Loucy (cell line): ENCODE measurements at regions not wholly inside any gene's neighbourhood (a gene's known extent, or its start where the extent isn't known, plus 50 kb on each side); places are given as distances from the start of the nearest gene placed in this dataset.

Experiments used
- H2AFZ ChIP-seq: fragments of 200-600 bp; sonication (generic); 2 replicates; pipeline ENCODE4 v1.6.0; 2016; ENCODE audit warnings: antibody characterized with exemption, mild to moderate bottlenecking, low read length, moderate library complexity
- H3F3A ChIP-seq: fragments of 200-600 bp; 2 replicates; pipeline ENCODE4 v1.6.0; 2016; ENCODE audit warnings: antibody characterized with exemption, low read depth, mild to moderate bottlenecking
- H3K27me3 ChIP-seq: fragments of 200-600 bp; sonication (generic); 2 replicates; pipeline ENCODE4 v1.6.1; 2014; ENCODE audit warnings: low read length, mild to moderate bottlenecking; ENCODE audit not compliant: insufficient read depth, poor library complexity, severe bottlenecking
- H3K36me3 ChIP-seq: fragments of 200-600 bp; sonication (generic); 2 replicates; pipeline ENCODE4 v1.6.1; 2016; ENCODE audit warnings: low read length; ENCODE audit not compliant: insufficient read depth
- H3K4me1 ChIP-seq: fragments of 200-600 bp; sonication (generic); 2 replicates; pipeline ENCODE4 v1.5.1; 2014; ENCODE audit warnings: low read length, mild to moderate bottlenecking; ENCODE audit not compliant: insufficient read depth, poor library complexity, severe bottlenecking
- H3K4me2 ChIP-seq: fragments of 200-600 bp; sonication (generic); 2 replicates; pipeline ENCODE4 v1.6.0; 2014; ENCODE audit warnings: antibody characterized with exemption, low read length, low read depth, mild to moderate bottlenecking; ENCODE audit not compliant: poor library complexity, severe bottlenecking
- H3K4me3 ChIP-seq: fragments of 200-600 bp; sonication (generic); 2 replicates; pipeline ENCODE4 v1.5.1; 2014; ENCODE audit warnings: low read length, mild to moderate bottlenecking, mixed read lengths; ENCODE audit not compliant: poor library complexity, severe bottlenecking
- H3K79me2 ChIP-seq: fragments of 200-600 bp; sonication (generic); 2 replicates; pipeline ENCODE4 v1.6.1; 2014; ENCODE audit warnings: low read length; ENCODE audit not compliant: insufficient read depth
- H3K9ac ChIP-seq: fragments of 200-600 bp; sonication (generic); 2 replicates; pipeline ENCODE4 v1.6.0; 2014; ENCODE audit warnings: mild to moderate bottlenecking, low read depth, low read length, moderate library complexity; ENCODE audit not compliant: poor library complexity, severe bottlenecking
- H3K9me2 ChIP-seq: fragments of 200-600 bp; sonication (generic); replicated peaks from 2 replicates; pipeline ENCODE4 v1.6.1; 2016; ENCODE audit warnings: low read depth, low read length, mixed read lengths
- H3K9me3 ChIP-seq: fragments of 200-600 bp; sonication (generic); 2 replicates; pipeline ENCODE4 v1.6.1; 2014; ENCODE audit warnings: mild to moderate bottlenecking, antibody characterized with exemption, low read length, low read depth; ENCODE audit not compliant: insufficient read depth
- H4K20me1 ChIP-seq: fragments of 200-600 bp; sonication (generic); 2 replicates; pipeline ENCODE4 v1.6.0; 2014; ENCODE audit warnings: antibody characterized with exemption, low read length, mild to moderate bottlenecking; ENCODE audit not compliant: insufficient read depth, poor library complexity, severe bottlenecking
- CTCF ChIP-seq: fragments of 200-600 bp; sonication (generic); conservative IDR thresholded peaks from 2 replicates; pipeline ENCODE4 v1.5.1; 2014; ENCODE audit warnings: mild to moderate bottlenecking, antibody characterized with exemption, low read length
- EZH2phosphoT487 ChIP-seq: fragments of 200-600 bp; IDR thresholded peaks from 2 replicates; pipeline ENCODE4 v1.6.1; 2018; ENCODE audit warnings: antibody characterized with exemption, mild to moderate bottlenecking, moderate library complexity, borderline replicate concordance

- no peaks in the 10 kb centered on the region for H3K4me1 ChIP-seq
- H3K36me3 ChIP-seq, result no peaks in the 10 kb centered on the region
- no peaks in the 10 kb centered on the region for H3K79me2 ChIP-seq
- TF ChIP-seq CTCF (no peak), EZH2phosphoT487 (no peak)
- no peaks in the 10 kb centered on the region for H4K20me1 ChIP-seq
- H3K9me3 ChIP-seq, result no peaks in the 10 kb centered on the region
- H3K27me3 ChIP-seq, result no peaks in the 10 kb centered on the region
- H3K9ac ChIP-seq, result no peak overlapping the region
- no peak overlapping the region for H3K4me2 ChIP-seq
- H2AFZ ChIP-seq, result no peak overlapping the region
- no peaks in the 10 kb centered on the region for H3K9me2 ChIP-seq
- H3F3A ChIP-seq, result no peaks in the 10 kb centered on the region
- no peak overlapping the region for H3K4me3 ChIP-seq
Observed at GRCh38 chr3:159326998-159327397, 525.1 kb downstream of the MFSD1 start.

- no peaks in the 10 kb centered on the region for H3K27me3 ChIP-seq
- TF ChIP-seq CTCF (no peak), EZH2phosphoT487 (no peak)
- no peak overlapping the region for H2AFZ ChIP-seq
- H4K20me1 ChIP-seq, result no peaks in the 10 kb centered on the region
- H3F3A ChIP-seq, result no peaks in the 10 kb centered on the region
- H3K4me3 ChIP-seq, result no peak overlapping the region
- no peaks in the 10 kb centered on the region for H3K4me1 ChIP-seq
- no peaks in the 10 kb centered on the region for H3K36me3 ChIP-seq
- H3K9ac ChIP-seq, result no peak overlapping the region
- H3K79me2 ChIP-seq, result no peaks in the 10 kb centered on the region
- no peaks in the 10 kb centered on the region for H3K9me3 ChIP-seq
- H3K9me2 ChIP-seq, result no peaks in the 10 kb centered on the region
- no peak overlapping the region for H3K4me2 ChIP-seq
Observed at GRCh38 chr3:159332535-159333099, 530.8 kb downstream of the MFSD1 start.

GRCh38 chr3:159339131-159339530, 537.3 kb downstream of the MFSD1 start:
- Histone ChIP-seq H3K4me2 (no peak overlapping the region), H3K4me3 (no peak overlapping the region), H3K9ac (no peak overlapping the region), H3K9me3 (no peaks in the 10 kb centered on the region; the same call in 1 of the 2 replicates), H3K4me1 (no peaks in the 10 kb centered on the region), H4K20me1 (no peaks in the 10 kb centered on the region), H3K79me2 (no peaks in the 10 kb centered on the region), H3K9me2 (no peaks in the 10 kb centered on the region), H3K27me3 (no peaks in the 10 kb centered on the region), H2AFZ (no peak overlapping the region), H3F3A (no peaks in the 10 kb centered on the region), H3K36me3 (no peaks in the 10 kb centered on the region)
- TF ChIP-seq CTCF (no peak), EZH2phosphoT487 (no peak)
